ENCODE measurements at regions not wholly inside any gene's neighbourhood (a gene's known extent, or its start where the extent isn't known, plus 50 kb on each side); places are given as distances from the start of the nearest gene placed in this dataset.
"Not testable (repeated sequence)": the region's sequence is repeated elsewhere in the genome, so short reads cannot be mapped to it uniquely, and the experiment has no call there.

GRCh38 chr5:108536321-108536720, 154.4 kb upstream of the FBXL17 start (continued):
- TF ChIP-seq ASH2L (IDR thresholded peaks at IDR 0.05; ENCODE audit: borderline replicate concordance, low read depth) (no peak), TAF1 (IDR thresholded peaks at IDR 0.05; ENCODE audit: borderline replicate concordance, low read depth, low read length) (no peak), POLR2AphosphoS5 (IDR thresholded peaks at IDR 0.05; ENCODE audit: low read length) (no peak), CHD1 (IDR thresholded peaks at IDR 0.05; ENCODE audit: low read depth, low read length) (no peak), KLF5 (IDR thresholded peaks at IDR 0.05; ENCODE audit: partially characterized antibody) (no peak), DPF2 (IDR thresholded peaks at IDR 0.05) (no peak)
- TF ChIP-seq, protein P1, sequence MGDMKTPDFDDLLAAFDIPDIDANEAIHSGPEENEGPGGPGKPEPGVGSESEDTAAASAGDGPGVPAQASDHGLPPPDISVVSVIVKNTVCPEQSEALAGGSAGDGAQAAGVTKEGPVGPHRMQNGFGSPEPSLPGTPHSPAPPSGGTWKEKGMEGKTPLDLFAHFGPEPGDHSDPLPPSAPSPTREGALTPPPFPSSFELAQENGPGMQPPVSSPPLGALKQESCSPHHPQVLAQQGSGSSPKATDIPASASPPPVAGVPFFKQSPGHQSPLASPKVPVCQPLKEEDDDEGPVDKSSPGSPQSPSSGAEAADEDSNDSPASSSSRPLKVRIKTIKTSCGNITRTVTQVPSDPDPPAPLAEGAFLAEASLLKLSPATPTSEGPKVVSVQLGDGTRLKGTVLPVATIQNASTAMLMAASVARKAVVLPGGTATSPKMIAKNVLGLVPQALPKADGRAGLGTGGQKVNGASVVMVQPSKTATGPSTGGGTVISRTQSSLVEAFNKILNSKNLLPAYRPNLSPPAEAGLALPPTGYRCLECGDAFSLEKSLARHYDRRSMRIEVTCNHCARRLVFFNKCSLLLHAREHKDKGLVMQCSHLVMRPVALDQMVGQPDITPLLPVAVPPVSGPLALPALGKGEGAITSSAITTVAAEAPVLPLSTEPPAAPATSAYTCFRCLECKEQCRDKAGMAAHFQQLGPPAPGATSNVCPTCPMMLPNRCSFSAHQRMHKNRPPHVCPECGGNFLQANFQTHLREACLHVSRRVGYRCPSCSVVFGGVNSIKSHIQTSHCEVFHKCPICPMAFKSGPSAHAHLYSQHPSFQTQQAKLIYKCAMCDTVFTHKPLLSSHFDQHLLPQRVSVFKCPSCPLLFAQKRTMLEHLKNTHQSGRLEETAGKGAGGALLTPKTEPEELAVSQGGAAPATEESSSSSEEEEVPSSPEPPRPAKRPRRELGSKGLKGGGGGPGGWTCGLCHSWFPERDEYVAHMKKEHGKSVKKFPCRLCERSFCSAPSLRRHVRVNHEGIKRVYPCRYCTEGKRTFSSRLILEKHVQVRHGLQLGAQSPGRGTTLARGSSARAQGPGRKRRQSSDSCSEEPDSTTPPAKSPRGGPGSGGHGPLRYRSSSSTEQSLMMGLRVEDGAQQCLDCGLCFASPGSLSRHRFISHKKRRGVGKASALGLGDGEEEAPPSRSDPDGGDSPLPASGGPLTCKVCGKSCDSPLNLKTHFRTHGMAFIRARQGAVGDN (IDR thresholded peaks at IDR 0.05), result no peak

GRCh38 chr5:108532129-108532445, 150.2 kb upstream of the FBXL17 start:
- H3K79me2 ChIP-seq (ENCODE audit: control insufficient read depth, insufficient read depth, low read length); H4K20me1 ChIP-seq (ENCODE audit: control insufficient read depth, insufficient read depth); H3K27me3 ChIP-seq (replicated peaks in 1 of 2; ENCODE audit: control insufficient read depth in 2 of 2, insufficient read depth in 2 of 2, low read length in 1 of 2); FAIRE-seq; intact Hi-C loops (cut with micrococcal nuclease; ENCODE audit: unreplicated experiment); DNase-seq (ENCODE audit: low read depth, low spot score); H3K4me3 ChIP-seq; H3K4me2 ChIP-seq (ENCODE audit: control insufficient read depth, insufficient read depth); in situ Hi-C loops (cut with MboI); H2AFZ ChIP-seq (ENCODE audit: control insufficient read depth, low read depth, low read length); H3K9me3 ChIP-seq (replicated peaks; ENCODE audit: control insufficient read depth, insufficient read depth, low read length); ATAC-seq; H3K9ac ChIP-seq (ENCODE audit: control insufficient read depth, insufficient read depth, low read length); H3K4me1 ChIP-seq (ENCODE audit: control insufficient read depth, insufficient read depth, low read length); RAD21 ChIA-PET (ENCODE audit: unreplicated experiment); BruUV-seq (replicated peaks); H3K36me3 ChIP-seq (ENCODE audit: control insufficient read depth in 2 of 2, insufficient read depth in 2 of 2, low read length in 1 of 2); H3K27ac ChIP-seq (ENCODE audit: control insufficient read depth, insufficient read depth); POLR2A ChIA-PET: not testable (repeated sequence)
- CTCF ChIA-PET, result interaction anchor here (0.8 kb wide), 1 partner anchor 9 kb away, joined by 3 read pairs; no protein-coding TSS in a partner anchor
- SMC1A ChIA-PET (ENCODE audit: uncharacterized antibody, unreplicated experiment), result interaction anchor here (1.4 kb wide), 1 partner anchor 9 kb away, joined by 4 read pairs; no protein-coding TSS in a partner anchor
- WGBS (ENCODE audit: insufficient coverage, insufficient replicate concordance, low lambda C conversion rate, missing lambda C conversion rate), result 93% methylated on average over 1 of the region's 1 CpG

Data from GM12878 (cell line).